GM18868 (cell line): ENCODE measurements at regions not wholly inside any gene's neighbourhood (a gene's known extent, or its start where the extent isn't known, plus 50 kb on each side); places are given as distances from the start of the nearest gene placed in this dataset.
"Not testable (repeated sequence)": the region's sequence is repeated elsewhere in the genome, so short reads cannot be mapped to it uniquely, and the experiment has no call there.

Experiments used
- ATAC-seq: cut with Tn5 transposase; IDR thresholded peaks from one replicate; pipeline ENCODE4 v1.9.1; 2021; ENCODE audit warnings: mild to moderate bottlenecking, moderate library complexity; ENCODE audit not compliant: unreplicated experiment

DNA sequence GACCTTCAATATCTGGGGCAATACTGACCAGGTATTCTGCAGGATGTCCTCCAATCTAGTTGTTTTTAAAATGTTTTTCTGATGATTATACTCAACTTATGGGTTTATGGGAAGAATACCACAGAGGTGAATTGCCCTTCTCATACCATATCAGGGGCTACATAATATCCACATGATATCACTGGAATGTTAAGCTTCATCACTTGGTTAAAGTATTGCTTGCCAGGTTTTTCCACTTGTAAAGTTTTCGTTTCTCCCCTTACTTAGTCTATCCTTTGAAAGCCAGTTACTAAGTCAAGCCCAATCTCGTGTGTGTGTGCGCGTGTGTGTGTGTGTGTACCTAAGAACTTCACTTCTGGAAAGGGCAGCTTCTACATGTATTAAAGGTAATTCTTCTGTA is 980.9 kb upstream of the FBXO33 start:
- no peak for ATAC-seq

DNA sequence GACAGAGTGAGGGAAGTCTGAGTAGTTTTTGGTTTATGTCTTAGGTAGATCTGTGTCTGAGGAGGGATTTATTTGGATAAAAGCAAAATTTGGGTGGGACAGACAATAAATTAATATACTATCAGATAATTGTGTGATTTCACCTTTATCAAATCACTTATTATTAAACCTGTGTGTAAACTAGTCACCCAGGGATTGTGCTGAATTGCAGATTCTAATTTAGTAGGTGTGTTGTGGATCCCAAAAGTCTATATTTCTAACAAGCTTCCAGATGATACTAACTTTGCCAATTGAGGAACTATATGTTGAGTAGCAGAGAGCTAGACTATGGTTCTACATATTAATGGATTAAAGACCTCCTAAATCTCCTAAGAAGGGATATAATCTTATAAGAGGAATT is 978.5 kb upstream of the FBXO33 start:
- no peak for ATAC-seq

DNA sequence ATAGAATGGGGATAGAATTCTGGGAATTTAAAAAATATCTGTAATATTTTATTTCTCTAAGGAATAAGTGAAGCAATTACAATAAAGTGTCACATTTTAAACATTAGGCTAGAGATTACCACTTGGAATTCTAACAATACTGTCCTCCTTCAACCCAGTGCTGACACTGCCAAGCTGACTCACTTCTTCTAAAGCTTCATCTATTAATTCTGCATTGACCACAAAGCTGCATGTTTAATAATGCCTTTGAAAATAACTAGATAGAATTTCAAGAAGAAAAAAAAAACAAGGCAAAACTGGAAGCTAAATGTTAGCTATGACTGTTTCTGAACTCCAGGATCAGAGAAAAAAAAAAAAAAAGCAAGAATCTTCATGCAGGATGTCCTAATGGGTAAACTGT is 970.7 kb upstream of the FBXO33 start:
- no peak for ATAC-seq

DNA sequence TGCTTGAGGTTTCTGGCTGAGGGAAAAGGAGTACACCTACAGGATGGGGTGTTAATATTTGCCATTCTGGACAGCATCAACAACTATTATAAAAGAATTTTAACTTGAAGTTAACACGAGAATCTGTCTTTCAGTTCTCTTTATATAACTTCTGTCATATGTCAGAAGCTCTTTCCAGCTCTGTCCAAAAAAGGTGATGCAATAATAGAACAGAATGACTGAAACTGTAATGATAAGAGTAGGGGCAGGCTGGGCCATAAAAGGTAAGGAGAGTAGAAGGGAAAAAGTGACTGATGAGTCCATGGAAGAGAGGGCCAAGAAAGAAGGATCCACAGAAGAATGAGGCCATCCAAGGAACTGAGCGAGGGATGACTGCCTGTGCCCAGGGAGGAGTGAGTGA is 966.7 kb upstream of the FBXO33 start:
- no peak for ATAC-seq

DNA sequence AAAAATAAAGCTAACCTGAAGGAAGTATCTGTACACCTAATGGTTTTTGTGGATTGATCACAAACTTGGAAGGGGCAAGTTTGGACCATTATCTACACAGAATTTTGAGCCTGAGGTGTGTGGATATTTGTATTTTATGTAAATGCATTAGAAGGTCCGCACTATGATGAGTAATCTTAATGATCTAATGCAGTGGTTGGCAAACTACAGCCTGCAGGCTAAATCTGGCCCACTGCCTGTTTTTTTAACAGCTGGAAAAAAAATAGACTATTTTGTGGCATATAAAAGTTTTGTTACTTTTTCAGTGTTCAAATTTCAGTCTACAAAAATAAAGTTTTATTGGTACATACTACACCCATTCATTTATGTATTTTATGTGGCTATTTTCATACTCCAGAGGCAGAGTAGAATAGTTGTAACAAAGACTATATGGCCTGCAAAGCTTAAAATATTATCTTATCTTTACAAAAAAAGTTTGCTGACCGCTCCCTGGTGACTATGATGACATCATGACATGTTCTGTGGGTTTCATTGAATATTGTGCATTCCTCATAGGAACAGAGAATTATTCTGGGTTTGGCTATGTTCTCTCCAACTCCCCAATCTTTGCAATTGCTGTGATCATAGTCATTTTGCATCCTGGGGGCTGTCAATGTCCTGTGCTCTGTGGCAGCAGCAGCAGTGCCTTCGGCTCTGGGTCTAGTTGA is 962.6 kb upstream of the FBXO33 start:
- ATAC-seq: no peak

DNA sequence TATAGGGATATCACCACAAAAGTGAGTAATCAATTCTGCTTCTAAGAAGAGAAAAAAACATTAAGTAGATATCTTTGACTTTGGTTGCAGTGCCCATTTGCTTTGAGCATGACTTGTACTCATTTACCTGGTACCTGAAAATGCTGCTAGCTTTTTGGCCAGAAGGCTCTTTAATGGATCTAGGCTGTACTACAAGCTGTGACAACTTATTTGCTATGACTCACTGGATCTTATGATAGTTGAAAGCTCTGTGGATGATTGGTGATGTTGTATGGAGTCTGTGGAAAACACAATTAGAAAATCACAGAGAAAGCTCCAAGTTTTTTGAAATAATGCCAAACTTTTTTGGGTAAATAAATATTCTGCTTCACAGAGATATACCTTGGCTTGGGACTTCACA is 960.9 kb upstream of the FBXO33 start:
- ATAC-seq: no peak

DNA sequence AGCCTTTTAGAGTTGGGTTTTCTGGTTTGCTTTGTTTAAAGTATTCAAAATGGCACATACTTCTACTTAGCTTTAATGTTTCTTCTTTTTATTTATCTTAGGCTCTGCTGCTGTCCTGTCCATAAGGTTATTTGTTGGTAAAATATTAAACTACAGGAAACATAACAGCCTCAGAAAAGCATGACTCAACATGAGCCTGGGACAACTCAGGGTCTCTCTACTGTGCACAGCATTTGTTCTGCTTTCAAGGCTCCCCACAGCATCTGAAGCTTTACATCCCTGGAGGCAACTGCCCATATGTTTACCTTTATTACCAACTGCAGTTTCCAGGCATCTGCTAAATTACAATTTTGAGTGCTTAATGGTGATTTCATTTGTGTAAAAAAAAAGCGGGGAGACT is 954.2 kb upstream of the FBXO33 start:
- ATAC-seq: no peak

DNA sequence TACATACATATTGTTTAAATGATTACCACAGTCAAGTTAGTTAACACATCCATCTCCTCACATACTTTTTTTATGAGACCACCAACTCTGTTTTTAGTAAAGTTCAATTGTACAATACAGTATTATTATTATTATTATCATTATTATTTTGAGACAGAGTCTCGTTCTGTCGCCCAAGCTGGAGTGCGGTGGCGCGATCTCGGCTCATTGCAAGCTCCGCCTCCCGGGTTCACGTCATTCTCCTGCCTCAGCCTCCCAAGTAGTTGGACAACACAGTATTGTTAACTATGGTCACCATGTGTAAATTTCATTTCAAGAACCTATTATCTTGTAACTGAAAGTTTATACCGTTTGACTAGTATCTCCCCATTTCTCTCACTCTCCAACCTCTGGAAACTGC is 942.0 kb upstream of the FBXO33 start:
- ATAC-seq: no peak

DNA sequence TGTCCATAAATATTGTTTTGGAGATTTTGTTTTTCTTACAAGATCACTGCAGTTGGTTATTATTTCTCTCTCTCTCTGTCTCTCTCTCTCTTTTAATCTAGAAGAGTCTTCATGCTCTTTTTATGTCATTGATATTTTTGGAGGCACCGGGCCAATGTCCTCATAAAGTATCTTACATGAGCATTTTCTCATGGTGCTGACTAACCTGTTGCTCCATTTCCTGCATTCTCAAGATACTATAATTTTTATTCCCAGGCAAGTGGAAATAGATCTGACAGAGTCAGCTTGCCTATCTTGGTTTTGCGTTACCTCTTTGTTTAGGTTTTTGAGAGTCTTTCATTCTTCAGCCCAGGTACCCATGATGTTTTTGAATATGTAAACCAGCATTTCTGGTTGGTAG is 938.8 kb upstream of the FBXO33 start:
- no peak for ATAC-seq

DNA sequence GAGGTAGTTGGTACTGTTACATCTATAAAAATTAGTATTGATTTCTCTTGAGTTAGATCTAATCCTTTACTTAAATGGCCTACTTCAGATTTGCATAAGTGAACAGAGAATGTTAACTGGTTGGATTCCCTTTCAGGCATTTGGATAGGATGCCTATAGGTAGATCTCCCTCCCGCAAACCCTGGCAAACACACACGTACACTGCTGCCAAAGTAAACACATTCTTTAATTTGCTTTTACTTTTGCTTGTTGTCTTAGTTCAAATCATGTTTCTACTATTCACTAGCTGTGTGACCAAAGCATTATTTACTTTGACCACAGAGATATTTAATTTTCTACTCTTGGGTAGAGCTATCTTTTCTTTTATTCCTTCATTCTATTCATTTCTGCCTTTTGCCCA is 936.1 kb upstream of the FBXO33 start:
- ATAC-seq: no peak

DNA sequence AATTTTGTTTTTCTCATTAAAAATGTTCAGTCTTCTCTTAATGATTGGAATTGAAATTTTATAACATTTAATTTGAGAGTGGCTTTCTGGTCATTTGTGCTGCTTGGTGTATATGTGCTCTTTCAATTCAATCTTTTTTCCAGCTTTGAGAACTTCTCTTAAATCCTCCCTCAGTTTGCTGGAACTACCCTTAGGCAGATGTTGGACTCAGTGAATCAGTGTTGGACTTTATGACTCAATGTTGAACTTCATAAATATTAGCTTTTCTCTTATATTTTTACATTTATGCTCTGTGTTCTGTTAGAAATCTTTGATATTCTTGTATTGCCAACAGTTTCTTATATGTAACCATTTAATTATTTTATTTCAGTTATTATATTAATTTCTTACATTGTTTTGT is 935.5 kb upstream of the FBXO33 start:
- ATAC-seq: no peak

DNA sequence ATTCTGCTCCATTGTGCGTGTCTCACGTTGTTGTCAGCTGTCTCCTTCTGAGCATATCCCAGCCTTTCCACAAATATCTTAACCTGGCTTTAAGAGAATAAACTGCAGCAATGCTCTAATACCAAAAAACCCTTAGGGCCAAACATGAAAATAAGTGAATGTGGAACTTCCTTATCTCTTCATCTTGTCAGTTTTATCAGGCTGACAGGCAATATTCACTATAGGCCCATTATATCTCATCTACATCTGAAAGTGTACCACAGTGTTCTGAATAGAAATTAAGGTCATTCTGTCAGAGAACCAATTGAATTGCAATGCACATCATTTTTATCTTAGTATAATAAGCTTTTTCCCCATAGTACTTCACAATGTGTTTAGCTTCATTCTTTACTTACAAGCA is 933.1 kb upstream of the FBXO33 start:
- no peak for ATAC-seq

DNA sequence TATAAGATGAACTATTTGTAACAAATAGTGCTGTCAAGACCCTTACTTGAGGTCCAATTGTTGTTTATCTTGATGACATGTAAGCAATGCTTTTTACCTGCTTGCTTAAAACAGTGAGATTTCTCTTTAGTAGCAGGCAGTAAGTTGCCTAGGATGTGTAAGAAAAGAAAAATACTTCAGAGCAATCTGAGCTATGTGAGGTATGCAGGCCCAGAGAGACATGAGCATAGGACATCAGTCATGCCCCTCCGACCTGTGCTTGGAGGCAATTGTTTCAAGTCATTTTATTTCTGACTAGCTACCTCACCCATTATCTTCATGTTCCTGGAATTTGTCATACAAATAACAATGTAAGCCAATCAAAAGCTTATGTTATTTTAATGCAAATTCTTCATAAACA is 930.6 kb upstream of the FBXO33 start:
- ATAC-seq: no peak

DNA sequence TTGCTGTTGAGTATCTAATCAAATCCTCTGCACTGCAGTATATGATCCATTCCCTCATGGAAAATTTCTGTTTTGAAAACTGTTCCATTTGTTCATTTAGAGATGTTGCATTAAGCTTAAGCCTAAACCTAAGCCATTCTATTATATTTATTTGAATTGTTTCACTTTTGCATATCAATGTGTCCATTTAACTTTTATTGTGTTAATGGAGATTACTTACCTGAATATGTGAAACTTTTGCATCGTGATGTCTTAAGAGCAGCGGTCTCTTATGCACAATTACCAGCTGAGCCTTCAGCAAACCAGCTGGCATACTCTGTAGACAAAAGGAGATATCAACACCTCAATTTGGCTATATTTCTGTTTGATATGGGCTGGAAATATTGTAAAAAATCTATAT is 922.5 kb upstream of the FBXO33 start:
- ATAC-seq: no peak

DNA sequence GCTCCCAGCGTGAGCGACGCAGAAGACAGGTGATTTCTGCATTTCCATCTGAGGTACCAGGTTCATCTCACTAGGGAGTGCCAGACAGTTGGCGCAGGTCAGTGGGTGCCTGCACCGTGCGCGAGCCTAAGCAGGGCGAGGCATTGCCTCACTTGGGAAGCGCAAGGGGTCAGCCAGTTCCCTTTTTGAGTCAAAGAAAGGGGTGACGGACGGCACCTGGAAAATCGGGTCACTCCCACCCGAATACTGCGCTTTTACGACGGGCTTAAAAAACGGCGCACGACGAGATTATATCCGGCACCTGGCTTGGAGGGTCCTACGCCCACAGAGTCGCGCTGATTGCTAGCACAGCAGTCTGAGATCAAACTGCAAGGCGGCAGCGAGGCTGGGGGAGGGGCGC is 915.9 kb upstream of the FBXO33 start:
- ATAC-seq: not testable (repeated sequence)

DNA sequence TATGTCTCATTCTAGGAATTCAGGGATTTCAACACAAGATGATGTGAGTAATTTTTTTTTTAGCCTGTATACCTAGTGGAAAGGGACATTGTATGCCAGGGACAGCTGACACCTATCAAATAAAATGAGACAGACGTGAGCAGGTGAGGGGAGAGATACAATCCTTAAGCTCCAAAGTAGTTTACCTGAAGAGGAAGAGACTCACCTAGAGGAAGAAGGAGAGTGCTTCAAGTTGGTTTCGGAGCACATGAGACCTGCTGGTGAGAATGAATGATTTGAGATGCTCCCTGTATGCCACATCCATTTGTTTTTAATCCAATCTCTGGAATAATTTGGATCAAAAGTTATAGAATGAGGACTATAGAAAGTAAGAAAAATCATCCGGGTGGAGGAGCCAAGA is 915.4 kb upstream of the FBXO33 start:
- no peak for ATAC-seq

DNA sequence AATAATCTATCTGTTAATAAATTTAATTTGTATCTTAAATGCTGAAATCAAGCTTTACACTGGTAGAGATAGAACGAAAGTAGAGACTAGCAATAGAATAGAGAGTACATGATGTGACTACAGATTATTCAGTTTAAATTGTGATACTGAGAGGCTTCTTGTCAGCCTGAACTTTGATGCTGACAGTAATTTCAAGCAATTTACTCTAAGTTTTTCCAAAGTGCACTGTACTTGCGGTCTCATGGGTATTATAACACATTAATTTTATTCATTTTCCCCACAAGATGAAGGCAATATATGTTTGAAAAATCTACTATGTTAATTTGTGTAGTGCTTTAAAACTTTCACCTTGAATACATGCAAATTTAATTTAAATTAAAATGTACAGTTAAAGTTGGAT is 914.0 kb upstream of the FBXO33 start:
- ATAC-seq: no peak

DNA sequence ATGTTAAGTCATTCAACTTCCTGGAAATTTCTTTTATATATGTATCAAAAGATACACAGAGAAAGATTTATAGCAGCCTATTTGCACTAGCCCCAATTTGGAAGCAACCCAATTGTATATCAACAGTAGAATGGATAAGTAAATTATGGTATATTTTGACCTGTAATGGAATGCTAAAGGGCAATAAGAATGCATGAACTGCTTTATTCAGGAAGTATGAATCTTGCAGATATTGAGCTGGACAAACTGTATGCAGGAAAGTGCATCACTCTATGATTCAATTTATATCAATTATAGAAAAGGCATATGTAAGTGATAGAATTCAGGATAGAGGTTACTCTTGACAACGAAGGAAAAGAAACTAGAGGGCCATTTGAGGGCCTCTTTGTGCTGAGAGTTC is 913.1 kb upstream of the FBXO33 start:
- no peak for ATAC-seq

DNA sequence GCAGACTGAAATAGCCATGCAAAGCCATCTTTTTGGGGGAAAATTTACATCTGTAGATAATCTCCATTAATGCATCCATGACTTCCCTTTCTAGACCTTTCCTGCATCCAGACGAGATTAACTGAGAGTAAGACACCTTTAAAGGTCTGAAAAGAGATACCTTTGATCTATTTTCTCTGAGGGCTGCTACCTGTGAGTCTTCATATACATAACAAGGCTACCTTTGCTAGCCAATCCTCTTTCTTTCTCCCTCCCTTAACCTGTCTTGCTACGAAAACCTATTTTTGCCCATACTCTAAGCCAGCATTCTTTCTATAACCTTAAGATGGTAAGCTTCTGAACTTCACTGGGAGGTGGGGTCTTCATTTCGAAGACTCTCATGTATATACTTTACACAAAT is 908.5 kb upstream of the FBXO33 start:
- ATAC-seq: no peak

DNA sequence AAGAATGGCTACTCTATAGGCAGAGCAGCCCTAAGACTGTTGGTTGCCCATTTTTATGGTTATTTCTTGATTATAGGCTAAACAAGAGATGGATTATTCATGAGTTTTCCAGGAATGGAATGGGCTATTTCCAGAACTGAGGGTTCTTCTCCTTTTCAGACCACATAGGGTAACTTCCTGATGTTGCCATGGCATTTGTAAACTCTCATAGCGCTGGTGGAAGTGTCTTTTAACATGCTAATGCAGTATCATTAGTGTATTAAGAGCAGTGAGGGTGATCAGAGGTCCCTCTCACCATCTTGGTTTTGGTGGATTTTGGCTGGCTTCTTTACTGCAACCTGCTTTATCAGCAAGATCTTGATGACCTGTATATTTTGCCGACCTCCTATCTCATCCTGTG is 904.6 kb upstream of the FBXO33 start:
- ATAC-seq: no peak

DNA sequence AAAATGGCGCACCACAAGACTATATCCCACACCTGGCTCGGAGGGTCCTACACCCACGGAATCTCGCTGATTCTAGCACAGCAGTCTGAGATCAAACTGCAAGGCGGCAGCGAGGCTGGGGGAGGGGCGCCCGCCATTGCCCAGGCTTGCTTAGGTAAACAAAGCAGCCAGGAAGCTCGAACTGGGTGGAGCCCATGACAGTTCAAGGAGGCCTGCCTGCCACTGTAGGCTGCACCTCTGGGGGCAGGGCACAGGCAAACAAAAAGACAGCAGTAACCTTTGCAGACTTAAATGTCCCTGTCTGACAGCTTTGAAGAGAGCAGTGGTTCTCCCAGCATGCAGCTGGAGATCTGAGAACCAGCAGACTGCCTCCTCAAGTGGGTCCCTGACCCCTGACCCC is 894.3 kb upstream of the FBXO33 start:
- not testable (repeated sequence) for ATAC-seq

DNA sequence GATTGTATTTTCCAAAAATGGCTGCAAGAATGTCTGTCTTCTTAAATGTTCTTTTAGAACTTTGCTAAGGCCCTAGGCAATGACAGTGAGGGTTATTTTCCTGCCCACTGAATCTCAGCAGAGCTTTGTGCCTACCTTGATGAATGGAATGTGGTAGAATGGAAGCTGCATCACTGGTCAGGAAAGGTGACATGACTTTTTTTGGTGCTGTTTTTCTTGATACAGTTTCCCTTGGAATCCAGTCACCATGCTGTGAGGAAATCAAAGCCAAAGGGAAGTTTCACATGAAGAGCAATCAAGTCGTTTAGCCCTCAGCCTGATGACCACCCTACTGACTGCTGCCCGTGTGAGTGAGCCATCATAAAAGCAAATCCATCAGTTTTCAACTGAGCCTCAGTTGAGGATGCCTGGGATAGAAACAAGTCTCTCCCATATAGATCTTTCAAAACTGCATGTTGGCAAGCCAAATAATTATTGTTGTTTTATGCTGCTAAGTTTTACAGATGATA is 886.0 kb upstream of the FBXO33 start:
- ATAC-seq: no peak

DNA sequence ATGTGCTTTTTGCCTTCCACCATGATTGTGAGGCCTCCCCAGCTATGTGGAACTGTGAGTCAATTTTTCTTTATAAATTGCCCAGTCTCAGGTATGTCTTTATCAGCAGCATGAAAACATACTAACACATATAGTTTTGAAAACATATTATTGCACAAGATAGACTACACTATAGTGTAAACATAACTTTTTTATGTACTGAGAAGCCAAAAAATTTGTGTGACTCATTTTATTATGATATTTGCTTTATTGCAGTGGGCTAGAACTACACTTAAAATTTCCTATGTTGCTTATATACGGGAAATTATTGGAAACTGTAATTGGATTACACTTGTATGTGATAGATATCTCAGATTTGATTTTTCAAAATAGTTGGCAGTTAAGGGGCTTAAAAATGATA is 885.5 kb upstream of the FBXO33 start:
- no peak for ATAC-seq
